Aorta (tissue), 5 donors: ENCODE measurements at regions not wholly inside any gene's neighbourhood (a gene's known extent, or its start where the extent isn't known, plus 50 kb on each side); places are given as distances from the start of the nearest gene placed in this dataset.
A peak's percentile ranks its signal among the peaks of the same experiment; 100 is the strongest.

Experiments
- ATAC-seq: fragments of 200-7000 bp; cut with Tn5 transposase; one replicate; pipeline ENCODE4 v1.9.1; 2022; ENCODE audit warnings: moderate library complexity; ENCODE audit not compliant: low FRiP score
- DNase-seq, 2 donors: peaks; one replicate each; pipeline ENCODE4 v3.0.0-alpha.2; 2020
- H3K27ac ChIP-seq, 2 donors: one replicate each; pipeline ENCODE4 v1.5.1; 2013; ENCODE audit warnings: low read length in 2 of 2, mild to moderate bottlenecking in 2 of 2, moderate library complexity in 2 of 2, control low read depth in 1 of 2, inconsistent platforms in 1 of 2, low read depth in 1 of 2
- H3K27me3 ChIP-seq, 2 donors: one replicate each; pipeline ENCODE4 v1.6.1; 2013; ENCODE audit warnings: control low read depth in 1 of 2, low read length in 1 of 2, mild to moderate bottlenecking in 1 of 2, moderate library complexity in 1 of 2; ENCODE audit not compliant: insufficient read depth in 2 of 2, control insufficient read depth in 1 of 2
- H3K36me3 ChIP-seq, 2 donors: one replicate each; pipeline ENCODE4 v1.6.1; 2013; ENCODE audit warnings: control low read depth in 1 of 2, low read length in 1 of 2, mild to moderate bottlenecking in 1 of 2; ENCODE audit not compliant: insufficient read depth in 2 of 2, control insufficient read depth in 1 of 2
- H3K4me1 ChIP-seq, 2 donors: one replicate each; pipeline ENCODE4 v1.6.1; 2013; ENCODE audit warnings: low read length in 2 of 2, control low read depth in 1 of 2, mild to moderate bottlenecking in 1 of 2, moderate library complexity in 1 of 2; ENCODE audit not compliant: insufficient read depth in 2 of 2, control insufficient read depth in 1 of 2
- H3K4me3 ChIP-seq, 2 donors: one replicate each; pipeline ENCODE4 v1.5.1; 2013; ENCODE audit warnings: low read length in 2 of 2, control low read depth in 1 of 2, mild to moderate bottlenecking in 1 of 2
- H3K9me3 ChIP-seq: one replicate; pipeline ENCODE4 v1.6.1; 2013; ENCODE audit warnings: mild to moderate bottlenecking, low read length; ENCODE audit not compliant: control insufficient read depth
- WGBS, 2 donors: extraction: QIAGEN DNeasy Blood & Tissue Kit; methylation state at CpG; one replicate each; pipeline ENCODE4 v1.1.7; 2013; 5-methylcytosine and 5-hydroxymethylcytosine counted together
- intact Hi-C, 2 donors: fragments of 100-400 bp; cut with DNase I; formaldehyde crosslinking; loops; one replicate each; pipeline versions ENCODE4 v1.14.2 to v1.15.0; 2022
- donor health status: healthy with polysubstance abuse.
- donor health status: Bipolar disorder and iron deficiency.
- donor health status: DM: no; HTN: no; CAD: no.
- donor health status: DM: no; HTN: no; CAD: no.
- donor health status: DM: yes; HTN: yes; CAD: no.

- Histone ChIP-seq H3K9me3 (no peaks in the 10 kb centered on the region), H3K27me3 (no peaks in the 10 kb centered on the region), H3K36me3 (no peaks in the 10 kb centered on the region), H3K4me1 (no peaks in the 10 kb centered on the region), H3K27ac (no peak overlapping the region), H3K4me3 (no peak overlapping the region)
- intact Hi-C loops = no loop called here
- DNase-seq = peak in 1 of 2 donors; percentile 29
- peak; percentile 49 for ATAC-seq
- 70 to 78% methylated on average over 18 of the region's 18 CpGs for WGBS, 2 donors
Measured at GRCh38 chr5:50923768-50924494, 257.5 kb downstream of the PARP8 start.

GRCh38 chr5:50927953-50928352 is 261.5 kb downstream of the PARP8 start:
- DNase-seq (no peak), ATAC-seq (no peak)
- Histone ChIP-seq H3K27ac (no peak overlapping the region), H3K4me1 (no peaks in the 10 kb centered on the region), H3K9me3 (no peaks in the 10 kb centered on the region), H3K36me3 (no peaks in the 10 kb centered on the region), H3K4me3 (no peak overlapping the region), H3K27me3 (no peaks in the 10 kb centered on the region)
- intact Hi-C loops = no loop called here

GRCh38 chr5:50929174-50929573 is 262.7 kb downstream of the PARP8 start:
- no peaks in the 10 kb centered on the region for H3K27me3 ChIP-seq
- no peak overlapping the region for H3K27ac ChIP-seq
- no peak overlapping the region for H3K4me3 ChIP-seq
- DNase-seq (no peak), ATAC-seq (no peak)
- no peaks in the 10 kb centered on the region for H3K9me3 ChIP-seq
- no peaks in the 10 kb centered on the region for H3K4me1 ChIP-seq
- intact Hi-C loops = no loop called here
- WGBS, 2 donors = 41 to 54% methylated on average over 3 of the region's 3 CpGs
- H3K36me3 ChIP-seq = no peaks in the 10 kb centered on the region

GRCh38 chr5:50934343-50934742 is 267.9 kb downstream of the PARP8 start:
- Histone ChIP-seq H3K4me1 (no peaks in the 10 kb centered on the region), H3K36me3 (no peaks in the 10 kb centered on the region), H3K27me3 (no peaks in the 10 kb centered on the region), H3K4me3 (no peak overlapping the region), H3K9me3 (no peaks in the 10 kb centered on the region), H3K27ac (no peak overlapping the region)
- intact Hi-C loops = no loop called here
- ATAC-seq (no peak), DNase-seq (no peak)
- WGBS, 2 donors = 75 to 80% methylated on average over 2 of the region's 2 CpGs

GRCh38 chr5:50945139-50945538 is 278.7 kb downstream of the PARP8 start:
- no peaks in the 10 kb centered on the region for H3K36me3 ChIP-seq
- H3K27me3 ChIP-seq = no peaks in the 10 kb centered on the region
- no peaks in the 10 kb centered on the region for H3K4me1 ChIP-seq
- intact Hi-C loops = no loop called here
- 79 to 89% methylated on average over 2 of the region's 2 CpGs for WGBS, 2 donors
- no peak overlapping the region for H3K27ac ChIP-seq
- DNase-seq (no peak), ATAC-seq (no peak)
- H3K4me3 ChIP-seq = no peak overlapping the region
- H3K9me3 ChIP-seq = no peaks in the 10 kb centered on the region

- Histone ChIP-seq H3K36me3 (no peaks in the 10 kb centered on the region), H3K27me3 (no peaks in the 10 kb centered on the region), H3K9me3 (no peaks in the 10 kb centered on the region), H3K4me3 (no peak overlapping the region), H3K4me1 (no peaks in the 10 kb centered on the region), H3K27ac (no peak overlapping the region)
- WGBS, 2 donors = 48 to 53% methylated on average over 6 of the region's 6 CpGs
- DNase-seq (no peak), ATAC-seq (no peak)
- intact Hi-C loops = no loop called here
Measured at GRCh38 chr5:50947906-50948683, 281.7 kb downstream of the PARP8 start.

GRCh38 chr5:50953290-50953689 is 286.9 kb downstream of the PARP8 start:
- no peak overlapping the region for H3K4me3 ChIP-seq
- H3K36me3 ChIP-seq = no peaks in the 10 kb centered on the region
- intact Hi-C loops = no loop called here
- H3K27me3 ChIP-seq = peaks cover 0 to 1% of the 10 kb centered on the region in 2 donors
- no peak overlapping the region for H3K27ac ChIP-seq
- WGBS, 2 donors = 96% methylated on average over 1 of the region's 1 CpG; no CpG with 5 or more reads in 1 of the 2 donors
- ATAC-seq = no peak
- DNase-seq = no peak
- no peaks in the 10 kb centered on the region for H3K9me3 ChIP-seq
- no peaks in the 10 kb centered on the region for H3K4me1 ChIP-seq

GRCh38 chr5:50958852-50959457 is 292.5 kb downstream of the PARP8 start:
- intact Hi-C loops = loop anchor here in 1 of 2 donors (5.0 kb wide), 1 partner anchor 1698 kb away; no protein-coding TSS in a partner anchor
- Histone ChIP-seq H3K4me1 (no peaks in the 10 kb centered on the region), H3K9me3 (no peaks in the 10 kb centered on the region), H3K27me3 (peaks cover 0 to 1% of the 10 kb centered on the region in 2 donors), H3K27ac (no peak overlapping the region), H3K36me3 (no peaks in the 10 kb centered on the region), H3K4me3 (no peak overlapping the region)
- 20% methylated on average over 5 of the region's 5 CpGs for WGBS, 2 donors
- DNase-seq = no peak
- no peak for ATAC-seq
